Mucosa of descending colon (tissue), 3 donors: ENCODE measurements at regions not wholly inside any gene's neighbourhood (a gene's known extent, or its start where the extent isn't known, plus 50 kb on each side); places are given as distances from the start of the nearest gene placed in this dataset.

Experiments
- ATAC-seq: fragments of 200-7000 bp; cut with Tn5 transposase; one replicate; pipeline ENCODE4 v1.9.1; 2020; ENCODE audit warnings: mild to moderate bottlenecking, moderate library complexity
- DNase-seq, 3 donors: peaks; one replicate each; pipeline ENCODE4 v3.0.0-alpha.2; 2020
- H3K36me3 ChIP-seq: fragments of 200-600 bp; one replicate; pipeline ENCODE4 v1.8.0; 2021; ENCODE audit warnings: low read depth, mild to moderate bottlenecking
- H3K4me1 ChIP-seq: fragments of 200-600 bp; one replicate; pipeline ENCODE4 v1.8.0; 2021; ENCODE audit warnings: low read depth, mild to moderate bottlenecking
- H3K4me3 ChIP-seq: fragments of 200-600 bp; one replicate; pipeline ENCODE4 v1.8.0; 2021; ENCODE audit warnings: mild to moderate bottlenecking
- H3K9me3 ChIP-seq: fragments of 200-600 bp; one replicate; pipeline ENCODE4 v1.8.0; 2021; ENCODE audit warnings: mild to moderate bottlenecking
- intact Hi-C, 2 donors: fragments of 100-400 bp; cut with DNase I in 1 of 2; cut with micrococcal nuclease in 1 of 2; formaldehyde crosslinking; loops; one replicate each; pipeline versions ENCODE4 v1.11.0 to v1.11.1; 2022; cut with DNase I, micrococcal nuclease
- TF ChIP-seq, protein P1 (sequence below): fragments of 200-600 bp; IDR thresholded peaks from one replicate; pipeline ENCODE4 v1.8.0; 2022; ENCODE audit warnings: antibody characterized with exemption, mild to moderate bottlenecking
- donor health status: DM: no; HTN: no; CAD: no; lungs with moderate emphysema.
- donor health status: DM: no; HTN: no; CAD: no.
- donor health status: DM: no; HTN: yes; CAD: no.

DNA sequence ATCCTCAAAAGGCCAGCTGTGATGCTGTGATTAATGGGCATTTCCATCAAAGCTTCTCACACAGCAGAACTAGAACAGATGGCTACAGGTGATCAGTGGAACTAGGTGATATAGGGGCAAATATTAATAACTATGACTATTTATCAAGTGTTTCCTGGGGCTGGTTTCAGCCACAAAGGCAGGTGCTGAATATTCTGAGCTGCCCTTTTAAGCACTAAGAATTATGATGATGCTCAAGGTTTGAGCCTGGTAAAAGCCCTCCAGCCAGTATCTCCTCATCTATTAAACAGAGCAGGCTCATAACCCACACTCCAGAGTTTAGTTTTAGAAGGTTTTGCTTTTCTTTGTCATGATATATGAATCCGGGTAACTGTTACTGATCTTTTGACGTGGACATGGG lies 129.5 kb upstream of the ACP3 start:
- DNase-seq (no peak), ATAC-seq (no peak)
- H3K4me1 ChIP-seq, result no peaks in the 10 kb centered on the region
- intact Hi-C loops, result no loop called here
- TF ChIP-seq, protein P1, sequence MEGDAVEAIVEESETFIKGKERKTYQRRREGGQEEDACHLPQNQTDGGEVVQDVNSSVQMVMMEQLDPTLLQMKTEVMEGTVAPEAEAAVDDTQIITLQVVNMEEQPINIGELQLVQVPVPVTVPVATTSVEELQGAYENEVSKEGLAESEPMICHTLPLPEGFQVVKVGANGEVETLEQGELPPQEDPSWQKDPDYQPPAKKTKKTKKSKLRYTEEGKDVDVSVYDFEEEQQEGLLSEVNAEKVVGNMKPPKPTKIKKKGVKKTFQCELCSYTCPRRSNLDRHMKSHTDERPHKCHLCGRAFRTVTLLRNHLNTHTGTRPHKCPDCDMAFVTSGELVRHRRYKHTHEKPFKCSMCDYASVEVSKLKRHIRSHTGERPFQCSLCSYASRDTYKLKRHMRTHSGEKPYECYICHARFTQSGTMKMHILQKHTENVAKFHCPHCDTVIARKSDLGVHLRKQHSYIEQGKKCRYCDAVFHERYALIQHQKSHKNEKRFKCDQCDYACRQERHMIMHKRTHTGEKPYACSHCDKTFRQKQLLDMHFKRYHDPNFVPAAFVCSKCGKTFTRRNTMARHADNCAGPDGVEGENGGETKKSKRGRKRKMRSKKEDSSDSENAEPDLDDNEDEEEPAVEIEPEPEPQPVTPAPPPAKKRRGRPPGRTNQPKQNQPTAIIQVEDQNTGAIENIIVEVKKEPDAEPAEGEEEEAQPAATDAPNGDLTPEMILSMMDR, result no peak
- H3K9me3 ChIP-seq, result no peaks in the 10 kb centered on the region
- no peaks in the 10 kb centered on the region for H3K36me3 ChIP-seq
- H3K4me3 ChIP-seq, result no peak overlapping the region

DNA sequence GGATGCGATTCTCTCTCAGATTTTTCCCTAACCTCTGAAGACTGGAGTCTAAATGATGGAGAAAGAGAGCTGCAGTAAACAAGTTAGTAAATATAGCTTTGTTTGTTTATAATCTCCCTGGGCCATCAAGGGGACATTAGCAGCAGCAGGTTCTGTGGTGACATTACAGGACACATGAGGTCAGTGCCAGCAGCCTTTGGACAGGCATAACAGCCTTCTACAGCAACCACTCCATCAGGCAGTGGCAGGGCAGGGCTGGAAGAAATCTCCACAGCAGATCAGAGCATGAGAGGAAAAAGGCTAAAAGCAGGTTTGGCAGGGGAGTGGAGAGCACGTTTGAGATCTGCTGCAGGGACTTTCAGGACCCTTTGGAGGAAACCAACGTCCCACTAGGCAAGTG lies 127.6 kb upstream of the ACP3 start:
- ATAC-seq (no peak), DNase-seq (no peak)
- no peak overlapping the region for H3K4me3 ChIP-seq
- TF ChIP-seq, protein P1, result no peak
- no peaks in the 10 kb centered on the region for H3K9me3 ChIP-seq
- H3K4me1 ChIP-seq, result no peaks in the 10 kb centered on the region
- H3K36me3 ChIP-seq, result no peaks in the 10 kb centered on the region
- intact Hi-C loops, result no loop called here

DNA sequence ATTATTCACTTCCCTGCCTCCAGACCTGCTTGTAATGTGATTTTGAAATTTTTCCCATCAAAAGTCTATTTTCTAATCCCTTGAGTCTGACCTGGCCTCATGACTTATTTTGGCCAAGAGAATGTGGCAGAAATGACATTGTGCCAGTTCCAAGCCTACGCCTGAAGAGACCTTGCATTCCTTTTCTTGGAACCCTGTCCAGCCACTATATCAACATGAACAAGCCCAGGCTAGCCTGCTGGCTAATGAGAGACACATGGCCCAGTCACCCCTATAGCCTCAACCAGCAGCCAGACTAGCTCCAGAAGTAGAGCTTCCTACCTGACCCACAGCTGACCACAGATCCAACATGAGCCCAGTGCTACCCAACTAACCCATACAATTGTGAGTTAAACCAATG lies 121.1 kb upstream of the ACP3 start:
- TF ChIP-seq, protein P1, result no peak
- Histone ChIP-seq H3K36me3 (no peaks in the 10 kb centered on the region), H3K4me1 (no peaks in the 10 kb centered on the region), H3K9me3 (no peaks in the 10 kb centered on the region), H3K4me3 (no peak overlapping the region)
- DNase-seq (no peak), ATAC-seq (no peak)
- intact Hi-C loops, result no loop called here

DNA sequence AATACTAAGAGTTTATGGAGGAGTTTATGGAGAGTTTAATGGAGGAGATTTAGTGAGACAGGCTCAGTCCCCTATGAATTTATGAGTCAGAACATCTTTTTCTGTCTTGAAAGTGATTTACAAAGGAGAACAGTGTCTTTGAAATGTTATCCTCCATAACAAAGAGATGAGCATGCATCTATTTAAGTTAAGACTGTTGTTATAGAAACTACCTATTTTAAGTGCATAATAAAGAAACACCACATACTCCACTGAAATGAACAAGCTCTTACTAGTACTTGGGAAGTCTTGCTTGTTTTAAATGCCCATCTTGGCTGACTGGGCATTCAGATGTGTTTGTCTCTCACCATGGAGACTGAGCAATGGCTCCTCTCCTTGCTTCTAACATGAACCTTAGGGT lies 118.7 kb upstream of the ACP3 start:
- ATAC-seq (no peak), DNase-seq (no peak)
- no peak overlapping the region for H3K4me3 ChIP-seq
- no peaks in the 10 kb centered on the region for H3K9me3 ChIP-seq
- no peaks in the 10 kb centered on the region for H3K36me3 ChIP-seq
- peaks cover 5% of the 10 kb centered on the region for H3K4me1 ChIP-seq
- TF ChIP-seq, protein P1, result no peak
- intact Hi-C loops, result no loop called here

GRCh38 chr3:132199451-132199850 lies 117.8 kb upstream of the ACP3 start:
- Histone ChIP-seq H3K4me1 (peaks cover 13% of the 10 kb centered on the region), H3K4me3 (no peak overlapping the region), H3K36me3 (no peaks in the 10 kb centered on the region), H3K9me3 (no peaks in the 10 kb centered on the region)
- intact Hi-C loops, result no loop called here
- DNase-seq (no peak), ATAC-seq (no peak)
- TF ChIP-seq, protein P1, result no peak

GRCh38 chr3:132202586-132202985 lies 114.6 kb upstream of the ACP3 start:
- DNase-seq, result no peak

More at GRCh38 chr3:132202586-132202985, 114.6 kb upstream of the ACP3 start:
- intact Hi-C loops, result no loop called here
- Histone ChIP-seq H3K9me3 (no peaks in the 10 kb centered on the region), H3K4me3 (no peak overlapping the region), H3K4me1 (peaks cover 14% of the 10 kb centered on the region), H3K36me3 (no peaks in the 10 kb centered on the region)
- ATAC-seq, result no peak
- TF ChIP-seq, protein P1, result no peak
